T-helper 17 cell (primary cell): ENCODE measurements at regions not wholly inside any gene's neighbourhood (a gene's known extent, or its start where the extent isn't known, plus 50 kb on each side); places are given as distances from the start of the nearest gene placed in this dataset.

Experiments used
- ATAC-seq: fragments of 150-1000 bp; cut with Tn5 transposase; 2 replicates; pipeline ENCODE4 v1.10.0; 2021; ENCODE audit warnings: mild to moderate bottlenecking, moderate library complexity
- DNase-seq, 3 donors: peaks; one replicate each; pipeline versions ENCODE4 v3.0.0 to v3.0.0-alpha.2; 2020 to 2021
- H3K9me3 ChIP-seq: one replicate; pipeline ENCODE4 v1.7.0; 2013; ENCODE audit warnings: low read length, mild to moderate bottlenecking; ENCODE audit not compliant: control insufficient read depth, poor library complexity, severe bottlenecking
- H3K27ac Mint-ChIP-seq: one replicate; pipeline ENCODE4 v1.8.0; 2022; ENCODE audit warnings: mild to moderate bottlenecking, moderate library complexity, mixed read lengths
- H3K27me3 Mint-ChIP-seq: one replicate; pipeline ENCODE4 v1.8.0; 2022; ENCODE audit warnings: mixed read lengths
- H3K36me3 Mint-ChIP-seq: one replicate; pipeline ENCODE4 v1.8.0; 2022; ENCODE audit warnings: low read depth, mixed read lengths
- H3K4me1 Mint-ChIP-seq: one replicate; pipeline ENCODE4 v1.8.0; 2022; ENCODE audit warnings: mild to moderate bottlenecking, mixed read lengths
- H3K4me3 Mint-ChIP-seq: one replicate; pipeline ENCODE4 v1.8.0; 2022; ENCODE audit warnings: mild to moderate bottlenecking, moderate library complexity, mixed read lengths

- no peak overlapping the region for H3K4me3 Mint-ChIP-seq
- ATAC-seq (no peak), DNase-seq (no peak)
- no peak overlapping the region for H3K27ac Mint-ChIP-seq
- no peaks in the 10 kb centered on the region for H3K27me3 Mint-ChIP-seq
- no peaks in the 10 kb centered on the region for H3K36me3 Mint-ChIP-seq
- H3K9me3 ChIP-seq, result no peaks in the 10 kb centered on the region
- H3K4me1 Mint-ChIP-seq, result no peaks in the 10 kb centered on the region
These were observed 402.5 kb upstream of the PCDH9 start for GRCh38 chr13:67632590-67632989.

- no peak for ATAC-seq
- no peak overlapping the region for H3K27ac Mint-ChIP-seq
These were observed 400.5 kb upstream of the PCDH9 start for GRCh38 chr13:67630640-67631039.

GRCh38 chr13:67623630-67624029 is 393.5 kb upstream of the PCDH9 start:
- H3K9me3 ChIP-seq, result no peaks in the 10 kb centered on the region
- DNase-seq (no peak), ATAC-seq (no peak)
- Mint-ChIP-seq H3K36me3 (no peaks in the 10 kb centered on the region), H3K27ac (no peak overlapping the region), H3K27me3 (no peaks in the 10 kb centered on the region), H3K4me1 (no peaks in the 10 kb centered on the region), H3K4me3 (no peak overlapping the region)

More at GRCh38 chr13:67630640-67631039, 400.5 kb upstream of the PCDH9 start:
- H3K9me3 ChIP-seq, result no peaks in the 10 kb centered on the region
- Mint-ChIP-seq H3K4me1 (no peaks in the 10 kb centered on the region), H3K36me3 (no peaks in the 10 kb centered on the region), H3K4me3 (no peak overlapping the region), H3K27me3 (no peaks in the 10 kb centered on the region)
- DNase-seq, result no peak

GRCh38 chr13:67620665-67621064 is 390.5 kb upstream of the PCDH9 start:
- H3K4me3 Mint-ChIP-seq, result no peak overlapping the region
- no peaks in the 10 kb centered on the region for H3K4me1 Mint-ChIP-seq
- H3K36me3 Mint-ChIP-seq, result no peaks in the 10 kb centered on the region
- no peaks in the 10 kb centered on the region for H3K9me3 ChIP-seq
- H3K27me3 Mint-ChIP-seq, result no peaks in the 10 kb centered on the region
- DNase-seq, result no peak
- ATAC-seq, result no peak
- H3K27ac Mint-ChIP-seq, result no peak overlapping the region

GRCh38 chr13:67619995-67620380 is 389.9 kb upstream of the PCDH9 start:
- Mint-ChIP-seq H3K27ac (no peak overlapping the region), H3K4me3 (no peak overlapping the region), H3K36me3 (no peaks in the 10 kb centered on the region), H3K4me1 (no peaks in the 10 kb centered on the region), H3K27me3 (no peaks in the 10 kb centered on the region)
- DNase-seq, result no peak
- no peak for ATAC-seq
- no peaks in the 10 kb centered on the region for H3K9me3 ChIP-seq

GRCh38 chr13:67619351-67619994 is 389.3 kb upstream of the PCDH9 start:
- H3K27me3 Mint-ChIP-seq, result no peaks in the 10 kb centered on the region
- no peaks in the 10 kb centered on the region for H3K4me1 Mint-ChIP-seq
- H3K9me3 ChIP-seq, result no peaks in the 10 kb centered on the region
- ATAC-seq (no peak), DNase-seq (no peak)
- no peak overlapping the region for H3K4me3 Mint-ChIP-seq
- no peak overlapping the region for H3K27ac Mint-ChIP-seq
- no peaks in the 10 kb centered on the region for H3K36me3 Mint-ChIP-seq

- H3K27me3 Mint-ChIP-seq, result no peaks in the 10 kb centered on the region
- H3K27ac Mint-ChIP-seq, result no peak overlapping the region
- H3K36me3 Mint-ChIP-seq, result no peaks in the 10 kb centered on the region
- DNase-seq (no peak), ATAC-seq (no peak)
- no peak overlapping the region for H3K4me3 Mint-ChIP-seq
- no peaks in the 10 kb centered on the region for H3K4me1 Mint-ChIP-seq
- H3K9me3 ChIP-seq, result no peaks in the 10 kb centered on the region
These were observed 384.4 kb upstream of the PCDH9 start for GRCh38 chr13:67614579-67614978.

GRCh38 chr13:67614013-67614412 is 383.9 kb upstream of the PCDH9 start:
- no peaks in the 10 kb centered on the region for H3K9me3 ChIP-seq
- H3K4me3 Mint-ChIP-seq, result no peak overlapping the region
- no peaks in the 10 kb centered on the region for H3K27me3 Mint-ChIP-seq
- H3K27ac Mint-ChIP-seq, result no peak overlapping the region
- ATAC-seq (no peak), DNase-seq (no peak)
- no peaks in the 10 kb centered on the region for H3K36me3 Mint-ChIP-seq
- no peaks in the 10 kb centered on the region for H3K4me1 Mint-ChIP-seq

- no peaks in the 10 kb centered on the region for H3K9me3 ChIP-seq
- no peak for DNase-seq
- no peaks in the 10 kb centered on the region for H3K4me1 Mint-ChIP-seq
- ATAC-seq, result no peak
- H3K36me3 Mint-ChIP-seq, result no peaks in the 10 kb centered on the region
- H3K27ac Mint-ChIP-seq, result no peak overlapping the region
- no peaks in the 10 kb centered on the region for H3K27me3 Mint-ChIP-seq
- no peak overlapping the region for H3K4me3 Mint-ChIP-seq
These were observed 358.5 kb upstream of the PCDH9 start for GRCh38 chr13:67588607-67589006.

- Mint-ChIP-seq H3K27ac (no peak overlapping the region), H3K4me1 (no peaks in the 10 kb centered on the region), H3K36me3 (no peaks in the 10 kb centered on the region), H3K27me3 (no peaks in the 10 kb centered on the region), H3K4me3 (no peak overlapping the region)
- H3K9me3 ChIP-seq, result no peaks in the 10 kb centered on the region
- DNase-seq, result no peak
- no peak for ATAC-seq
These were observed 347.2 kb upstream of the PCDH9 start for GRCh38 chr13:67577361-67577760.

GRCh38 chr13:67574320-67575233 is 344.4 kb upstream of the PCDH9 start:
- Mint-ChIP-seq H3K4me1 (no peaks in the 10 kb centered on the region), H3K27me3 (no peaks in the 10 kb centered on the region), H3K4me3 (no peak overlapping the region), H3K36me3 (no peaks in the 10 kb centered on the region), H3K27ac (no peak overlapping the region)
- ATAC-seq (no peak), DNase-seq (no peak)
- no peaks in the 10 kb centered on the region for H3K9me3 ChIP-seq

- no peaks in the 10 kb centered on the region for H3K9me3 ChIP-seq
- no peak for DNase-seq
- H3K27me3 Mint-ChIP-seq, result no peaks in the 10 kb centered on the region
- H3K36me3 Mint-ChIP-seq, result no peaks in the 10 kb centered on the region
- no peak overlapping the region for H3K27ac Mint-ChIP-seq
- H3K4me3 Mint-ChIP-seq, result no peak overlapping the region
- no peak for ATAC-seq
- H3K4me1 Mint-ChIP-seq, result no peaks in the 10 kb centered on the region
These were observed 338.1 kb upstream of the PCDH9 start for GRCh38 chr13:67568205-67568604.

- DNase-seq (no peak), ATAC-seq (no peak)
- no peak overlapping the region for H3K4me3 Mint-ChIP-seq
- H3K36me3 Mint-ChIP-seq, result no peaks in the 10 kb centered on the region
- no peak overlapping the region for H3K27ac Mint-ChIP-seq
- H3K9me3 ChIP-seq, result no peaks in the 10 kb centered on the region
- no peaks in the 10 kb centered on the region for H3K27me3 Mint-ChIP-seq
- H3K4me1 Mint-ChIP-seq, result no peaks in the 10 kb centered on the region
These were observed 327.6 kb upstream of the PCDH9 start for GRCh38 chr13:67557642-67558241.
